Dermis microvascular lymphatic vessel endothelial cell (primary cell): ENCODE measurements at regions not wholly inside any gene's neighbourhood (a gene's known extent, or its start where the extent isn't known, plus 50 kb on each side); places are given as distances from the start of the nearest gene placed in this dataset.
"Not testable (repeated sequence)": the region's sequence is repeated elsewhere in the genome, so short reads cannot be mapped to it uniquely, and the experiment has no call there.

ENCODE experiments used
- DNase-seq, 2 donors: peaks; one replicate each; pipeline versions ENCODE4 v3.0.0 to v3.0.0-alpha.2; 2010; ENCODE audit warnings: low read depth in 2 of 2

- no peak for DNase-seq
Measured at GRCh38 chrX:28205126-28205525, 223.9 kb upstream of the DCAF8L1 start.

GRCh38 chrX:28189011-28189410 is 207.8 kb upstream of the DCAF8L1 start:
- peak in 1 of 2 donors; percentile 50 for DNase-seq

GRCh38 chrX:28188526-28188925 is 207.3 kb upstream of the DCAF8L1 start:
- no peak for DNase-seq

- DNase-seq, result no peak
Measured at GRCh38 chrX:28180096-28180495, 198.8 kb upstream of the DCAF8L1 start.

GRCh38 chrX:28178206-28178605 is 197.0 kb upstream of the DCAF8L1 start:
- DNase-seq, result no peak

GRCh38 chrX:28177202-28177601 is 196.0 kb upstream of the DCAF8L1 start:
- no peak for DNase-seq

GRCh38 chrX:28170713-28171112 is 189.5 kb upstream of the DCAF8L1 start:
- no peak for DNase-seq

- DNase-seq, result no peak
Measured at GRCh38 chrX:28158019-28158777, 176.9 kb upstream of the DCAF8L1 start.

- not testable (repeated sequence) for DNase-seq
Measured at GRCh38 chrX:28152263-28152662, 171.0 kb upstream of the DCAF8L1 start.

- DNase-seq, result peak in 1 of 2 donors; percentile 17
Measured at GRCh38 chrX:28135378-28136047, 154.3 kb upstream of the DCAF8L1 start.

- peak in 1 of 2 donors; percentile 65 for DNase-seq
Measured at GRCh38 chrX:28133763-28134162, 152.5 kb upstream of the DCAF8L1 start.

GRCh38 chrX:28127662-28128061 is 146.4 kb upstream of the DCAF8L1 start:
- peak in 1 of 2 donors; percentile 60 for DNase-seq

GRCh38 chrX:28126886-28127285 is 145.6 kb upstream of the DCAF8L1 start:
- DNase-seq, result no peak

GRCh38 chrX:28124416-28124815 is 143.2 kb upstream of the DCAF8L1 start:
- peak in 1 of 2 donors; percentile 51 for DNase-seq

GRCh38 chrX:28120580-28121245 is 139.5 kb upstream of the DCAF8L1 start:
- not testable (repeated sequence) for DNase-seq

- DNase-seq, result no peak
Measured at GRCh38 chrX:28120072-28120471, 138.8 kb upstream of the DCAF8L1 start.

- DNase-seq, result peak in 1 of 2 donors; percentile 63
Measured at GRCh38 chrX:28108186-28108945, 127.1 kb upstream of the DCAF8L1 start.

- no peak for DNase-seq
Measured at GRCh38 chrX:28099166-28099565, 117.9 kb upstream of the DCAF8L1 start.

- no peak for DNase-seq
Measured at GRCh38 chrX:28085653-28086052, 104.4 kb upstream of the DCAF8L1 start.

- peak in 1 of 2 donors; percentile 19 for DNase-seq
Measured at GRCh38 chrX:28058901-28059300, 77.7 kb upstream of the DCAF8L1 start.

GRCh38 chrX:28042826-28043564 is 61.7 kb upstream of the DCAF8L1 start:
- DNase-seq, result no peak
